ENCODE measurements at regions not wholly inside any gene's neighbourhood (a gene's known extent, or its start where the extent isn't known, plus 50 kb on each side); places are given as distances from the start of the nearest gene placed in this dataset.

- Histone ChIP-seq H3K9me3 (replicated peaks; ENCODE audit: control insufficient read depth, insufficient read depth, low read length) (peaks cover 5% of the 10 kb centered on the region), H3K4me1 (ENCODE audit: control insufficient read depth, extremely low read depth, insufficient read depth, low read length) (no peaks in the 10 kb centered on the region), H3K27ac (ENCODE audit: insufficient read depth, low read depth, low read length) (no peak overlapping the region), H4K20me1 (replicated peaks; ENCODE audit: control insufficient read depth, extremely low read depth, insufficient read depth, low read length) (no peaks in the 10 kb centered on the region), H3K36me3 (ENCODE audit: control insufficient read depth in 2 of 2, extremely low read depth in 1 of 2, insufficient read depth in 2 of 2, low read length in 2 of 2) (no peaks in the 10 kb centered on the region), H3K79me2 (ENCODE audit: control insufficient read depth, insufficient read depth, low read length) (no peaks in the 10 kb centered on the region), H3K27me3 (ENCODE audit: control insufficient read depth in 2 of 2, insufficient read depth in 2 of 2, low read length in 2 of 2) (no peaks in the 10 kb centered on the region), H3K4me2 (ENCODE audit: insufficient read depth, low read length) (no peak overlapping the region), H3K9me1 (replicated peaks; ENCODE audit: control insufficient read depth, extremely low read depth, insufficient read depth, low read length) (no peaks in the 10 kb centered on the region), H2AFZ (ENCODE audit: low read depth, low read length) (no peak overlapping the region), H3K4me3 (replicated peaks in 1 of 3; ENCODE audit: insufficient read depth in 1 of 3, low read depth in 1 of 3, low read length in 3 of 3) (no peak overlapping the region), H3K9ac (replicated peaks; ENCODE audit: extremely low read depth, insufficient read depth, low read length) (no peak overlapping the region)
- dilution Hi-C loops (cut with MboI; ENCODE audit: extremely low pct_ligation_motif_present, low sequenced_read_pairs) (no loop called here), intact Hi-C loops (cut with micrococcal nuclease) (no loop called here)
- TF ChIP-seq CTCF (IDR thresholded peaks at IDR 0.05; ENCODE audit: extremely low read depth in 1 of 2, insufficient read depth in 1 of 2, low read depth in 1 of 2, low read length in 2 of 2) (no peak), POLR2A (IDR thresholded peaks at IDR 0.05; ENCODE audit: low read depth, low read length) (no peak), POLR2AphosphoS5 (IDR thresholded peaks at IDR 0.05; ENCODE audit: insufficient read depth, low read depth, low read length) (no peak), FOS (IDR thresholded peaks at IDR 0.05; ENCODE audit: borderline replicate concordance, insufficient read depth, low read length) (no peak), JUN (IDR thresholded peaks at IDR 0.05; ENCODE audit: borderline replicate concordance, insufficient read depth, insufficient read length, low read depth) (no peak), GATA2 (IDR thresholded peaks at IDR 0.05; ENCODE audit: insufficient read depth, insufficient read length, low read depth, low read length) (no peak), MYC (IDR thresholded peaks at IDR 0.05; ENCODE audit: low read depth, low read length) (no peak), EZH2 (IDR thresholded peaks at IDR 0.05; ENCODE audit: borderline replicate concordance, low read depth, low read length, severe bottlenecking) (no peak), MAX (IDR thresholded peaks at IDR 0.05; ENCODE audit: insufficient read depth, insufficient read length) (no peak)
- CTCF ChIA-PET, result no interaction called here
- POLR2A ChIA-PET, result no interaction called here
- no TSS peak for BruUV-seq (replicated peaks)
- FAIRE-seq, result no peak
- DNase-seq (ENCODE audit: low read depth, low spot score), result no peak
Measured at GRCh38 chr13:54187461-54187860, 1158.8 kb downstream of the OLFM4 start.
